Erythroblast (primary cell): ENCODE measurements at regions not wholly inside any gene's neighbourhood (a gene's known extent, or its start where the extent isn't known, plus 50 kb on each side); places are given as distances from the start of the nearest gene placed in this dataset.
A peak's percentile ranks its signal among the peaks of the same experiment; 100 is the strongest.

ENCODE experiments used
- DNase-seq, 2 experiments: peaks; one replicate each; lab custom pipeline; 2025; lab: John Stamatoyannopoulos, UW
- GATA1 ChIP-seq: IDR thresholded peaks from 2 replicates; pipeline ENCODE4 v1.6.1; 2011; ENCODE audit warnings: low read depth, mild to moderate bottlenecking, control low read depth, low read length, moderate library complexity
- POLR2A ChIP-seq: IDR thresholded peaks from 2 replicates; pipeline ENCODE4 v1.6.1; 2011; ENCODE audit warnings: mild to moderate bottlenecking, low read length

GRCh38 chr7:81218480-81219106, 299.7 kb upstream of the SEMA3C start:
- DNase-seq, result no peak
- TF ChIP-seq GATA1, result no peak
- TF ChIP-seq POLR2A, result no peak

- TF ChIP-seq GATA1 (no peak), POLR2A (no peak)
- no peak for DNase-seq
Observed at GRCh38 chr7:81213394-81213793, 294.5 kb upstream of the SEMA3C start.

GRCh38 chr7:81211934-81212320, 293.1 kb upstream of the SEMA3C start:
- peak; percentile 58 to 67 for DNase-seq
- no peak for TF ChIP-seq GATA1
- TF ChIP-seq POLR2A, result no peak

GRCh38 chr7:81211204-81211933, 292.5 kb upstream of the SEMA3C start:
- TF ChIP-seq POLR2A (no peak), GATA1 (no peak)
- DNase-seq, result peak; percentile 51 to 58

GRCh38 chr7:81210137-81211064, 291.6 kb upstream of the SEMA3C start:
- TF ChIP-seq GATA1 (no peak), POLR2A (no peak)
- DNase-seq, result peak; percentile 20 to 64

- TF ChIP-seq POLR2A (peak; percentile 22), GATA1 (peak; percentile 64)
- peak; percentile 90 to 97 for DNase-seq
Observed at GRCh38 chr7:81209059-81209458, 290.2 kb upstream of the SEMA3C start.

GRCh38 chr7:81207801-81208200, 288.9 kb upstream of the SEMA3C start:
- peak in 1 of 2 experiments; percentile 16 for DNase-seq
- no peak for TF ChIP-seq GATA1
- TF ChIP-seq POLR2A, result no peak

GRCh38 chr7:81206667-81207360, 288.0 kb upstream of the SEMA3C start:
- no peak for TF ChIP-seq POLR2A
- TF ChIP-seq GATA1, result no peak
- peak; percentile 69 for DNase-seq

GRCh38 chr7:81206217-81206616, 287.4 kb upstream of the SEMA3C start:
- peak; percentile 44 to 59 for DNase-seq
- no peak for TF ChIP-seq POLR2A
- no peak for TF ChIP-seq GATA1

- TF ChIP-seq POLR2A (no peak), GATA1 (no peak)
- no peak for DNase-seq
Observed at GRCh38 chr7:81201188-81201587, 282.3 kb upstream of the SEMA3C start.

- no peak for DNase-seq
- TF ChIP-seq POLR2A (no peak), GATA1 (no peak)
Observed at GRCh38 chr7:81198766-81199165, 279.9 kb upstream of the SEMA3C start.

GRCh38 chr7:81197266-81197665, 278.4 kb upstream of the SEMA3C start:
- DNase-seq, result no peak
- TF ChIP-seq GATA1, result no peak

- DNase-seq, result no peak
- TF ChIP-seq GATA1 (no peak), POLR2A (no peak)
Observed at GRCh38 chr7:81195033-81195432, 276.2 kb upstream of the SEMA3C start.
